ENCODE measurements at regions not wholly inside any gene's neighbourhood (a gene's known extent, or its start where the extent isn't known, plus 50 kb on each side); places are given as distances from the start of the nearest gene placed in this dataset.
A peak's percentile ranks its signal among the peaks of the same experiment; 100 is the strongest.

GRCh38 chr13:74669149-74669548 is 534.9 kb upstream of the KLF12 start:
- Mint-ChIP-seq H3K9me3 (no peaks in the 10 kb centered on the region), H3K27me3 (peaks cover 0 to 9% (median 4%) of the 10 kb centered on the region in 3 donors), H3K36me3 (no peaks in the 10 kb centered on the region), H3K27ac (no peak overlapping the region), H3K4me1 (no peaks in the 10 kb centered on the region), H3K4me3 (no peak overlapping the region)
- ATAC-seq (ENCODE audit: low read depth in 2 of 2) = no peak
- DNase-seq = no peak

DNA sequence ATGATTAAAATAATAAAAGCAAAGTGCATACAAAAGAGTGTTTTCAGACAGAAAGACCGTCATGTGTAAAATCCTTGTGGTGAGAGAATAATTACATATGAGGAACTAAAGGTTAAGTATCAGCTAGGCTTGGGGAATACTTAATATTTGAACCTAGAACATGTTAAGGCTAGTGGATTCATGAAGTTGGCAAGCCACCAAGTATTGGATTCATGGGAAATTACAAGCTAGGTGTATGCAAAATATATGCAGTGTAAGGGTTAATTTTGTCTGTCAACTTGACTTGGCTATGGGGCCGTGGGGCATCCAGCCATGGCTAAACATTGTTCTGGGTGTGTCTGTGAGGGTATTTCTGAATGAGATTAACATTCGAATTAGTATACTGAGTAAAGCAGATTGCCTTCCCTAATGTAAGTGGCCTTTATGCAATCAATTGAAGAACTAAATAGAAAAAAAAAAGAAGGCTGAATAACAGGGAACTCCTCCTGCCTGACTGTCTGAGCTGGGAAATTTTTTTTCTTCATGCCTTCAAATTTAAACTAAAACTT is 533.5 kb upstream of the KLF12 start:
- H3K9me3 Mint-ChIP-seq = peaks cover 0 to 2% (median 0%) of the 10 kb centered on the region in 7 donors
- no peak for DNase-seq
- ATAC-seq (ENCODE audit: low read depth in 2 of 2) = no peak
- H3K36me3 Mint-ChIP-seq = no peaks in the 10 kb centered on the region
- H3K4me3 Mint-ChIP-seq = no peak overlapping the region
- H3K27me3 Mint-ChIP-seq = peaks cover 0 to 9% (median 4%) of the 10 kb centered on the region in 3 donors
- no peaks in the 10 kb centered on the region for H3K4me1 Mint-ChIP-seq
- no peak overlapping the region for H3K27ac Mint-ChIP-seq

DNA sequence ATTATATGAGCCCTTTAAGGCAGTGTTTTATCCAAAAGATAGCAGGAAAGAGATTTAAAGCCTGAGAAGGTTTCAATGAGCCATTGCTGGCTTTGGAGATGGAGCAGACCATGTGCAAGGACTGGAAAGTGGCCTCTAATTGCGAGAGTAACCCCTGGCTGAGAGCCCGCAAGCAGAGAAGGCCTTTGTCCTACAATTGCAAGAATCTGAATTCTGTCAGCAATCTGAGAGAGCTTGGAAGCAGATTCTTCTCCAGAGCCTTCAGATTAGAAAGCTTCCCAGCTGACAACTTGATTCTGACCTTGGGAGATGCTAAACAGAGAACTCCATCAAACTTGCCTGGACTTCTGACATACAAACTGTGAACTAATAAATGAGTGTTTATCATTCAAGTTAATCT is 528.7 kb upstream of the KLF12 start:
- Mint-ChIP-seq H3K9me3 (peaks cover 0 to 4% (median 0%) of the 10 kb centered on the region in 7 donors), H3K36me3 (no peaks in the 10 kb centered on the region), H3K27me3 (peaks cover 0 to 9% (median 0%) of the 10 kb centered on the region in 3 donors), H3K4me1 (no peaks in the 10 kb centered on the region), H3K4me3 (no peak overlapping the region), H3K27ac (no peak overlapping the region)
- ATAC-seq (ENCODE audit: low read depth in 2 of 2) = no peak
- DNase-seq = no peak

- DNase-seq = no peak
- H3K36me3 Mint-ChIP-seq = no peaks in the 10 kb centered on the region
- H3K9me3 Mint-ChIP-seq = peaks cover 0 to 9% (median 2%) of the 10 kb centered on the region in 7 donors
- ATAC-seq (ENCODE audit: low read depth in 2 of 2) = no peak
- H3K4me3 Mint-ChIP-seq = no peak overlapping the region
- H3K27me3 Mint-ChIP-seq = peaks cover 0 to 5% (median 0%) of the 10 kb centered on the region in 3 donors
- H3K27ac Mint-ChIP-seq = no peak overlapping the region
- no peaks in the 10 kb centered on the region for H3K4me1 Mint-ChIP-seq
Observed at GRCh38 chr13:74661851-74662250, 527.6 kb upstream of the KLF12 start.

- Mint-ChIP-seq H3K4me3 (no peak overlapping the region), H3K4me1 (no peaks in the 10 kb centered on the region), H3K9me3 (peaks cover 0 to 9% (median 0%) of the 10 kb centered on the region in 7 donors), H3K36me3 (no peaks in the 10 kb centered on the region), H3K27me3 (peaks cover 0 to 4% (median under 1%) of the 10 kb centered on the region in 3 donors), H3K27ac (no peak overlapping the region)
- DNase-seq (no peak), ATAC-seq (ENCODE audit: low read depth in 2 of 2) (no peak)
Observed at GRCh38 chr13:74657765-74658164, 523.6 kb upstream of the KLF12 start.

DNA sequence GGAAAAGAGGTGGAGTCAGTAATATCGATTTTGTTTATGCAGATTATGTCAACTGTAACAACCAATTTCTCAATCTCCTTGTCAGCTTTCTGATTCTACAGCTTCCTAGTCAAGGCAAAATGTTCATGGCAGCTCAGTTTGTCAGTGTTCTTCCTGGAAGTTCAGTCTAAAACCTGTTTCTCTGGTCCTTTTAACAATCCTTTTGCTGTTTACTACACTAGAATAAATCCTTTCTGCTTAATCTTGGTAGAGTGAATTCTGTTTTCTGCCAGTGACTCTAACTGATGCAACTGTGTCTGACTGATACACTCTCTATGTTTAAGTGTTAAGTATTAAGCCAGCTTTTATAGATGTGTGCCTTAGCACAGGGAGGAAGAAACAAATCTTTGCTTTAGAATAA is 516.9 kb upstream of the KLF12 start:
- DNase-seq (no peak), ATAC-seq (ENCODE audit: low read depth in 2 of 2) (no peak)
- H3K4me3 Mint-ChIP-seq = no peak overlapping the region
- no peaks in the 10 kb centered on the region for H3K36me3 Mint-ChIP-seq
- peaks cover 0 to 2% (median 0%) of the 10 kb centered on the region in 7 donors for H3K9me3 Mint-ChIP-seq
- no peak overlapping the region for H3K27ac Mint-ChIP-seq
- H3K27me3 Mint-ChIP-seq = peaks cover 0 to 6% (median 2%) of the 10 kb centered on the region in 3 donors
- no peaks in the 10 kb centered on the region for H3K4me1 Mint-ChIP-seq

GRCh38 chr13:74647991-74648390 is 513.8 kb upstream of the KLF12 start:
- Mint-ChIP-seq H3K9me3 (peaks cover 0 to 5% (median 0%) of the 10 kb centered on the region in 7 donors), H3K4me3 (no peak overlapping the region), H3K4me1 (no peaks in the 10 kb centered on the region), H3K27ac (no peak overlapping the region), H3K27me3 (peaks cover 0 to 12% (median 0%) of the 10 kb centered on the region in 3 donors), H3K36me3 (no peaks in the 10 kb centered on the region)
- DNase-seq (no peak), ATAC-seq (ENCODE audit: low read depth in 2 of 2) (no peak)

DNA sequence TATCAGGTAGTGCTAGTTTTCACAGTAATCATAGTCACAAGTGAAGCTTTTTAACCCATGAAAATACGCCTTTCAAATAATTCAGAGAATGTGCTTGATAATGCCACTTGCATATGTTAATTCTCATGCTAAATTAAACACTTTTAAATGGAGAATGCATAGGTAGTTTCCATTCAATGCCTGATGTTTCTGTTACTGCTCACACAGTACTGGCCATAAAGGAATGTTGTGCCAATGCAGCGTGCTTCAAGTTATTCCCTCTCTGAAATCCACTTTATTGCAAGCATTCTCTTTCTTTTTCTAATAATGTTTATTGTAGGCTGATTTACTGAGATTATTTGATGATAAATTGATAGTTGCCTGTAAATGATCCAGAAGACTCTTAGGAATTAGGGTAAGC is 513.0 kb upstream of the KLF12 start:
- H3K27ac Mint-ChIP-seq = no peak overlapping the region
- no peaks in the 10 kb centered on the region for H3K4me1 Mint-ChIP-seq
- DNase-seq (no peak), ATAC-seq (ENCODE audit: low read depth in 2 of 2) (no peak)
- H3K9me3 Mint-ChIP-seq = peaks cover 0 to 5% (median 0%) of the 10 kb centered on the region in 7 donors
- H3K27me3 Mint-ChIP-seq = peaks cover 0 to 6% (median 0%) of the 10 kb centered on the region in 3 donors
- no peak overlapping the region for H3K4me3 Mint-ChIP-seq
- no peaks in the 10 kb centered on the region for H3K36me3 Mint-ChIP-seq

GRCh38 chr13:74646091-74646490 is 511.9 kb upstream of the KLF12 start:
- Mint-ChIP-seq H3K9me3 (peaks cover 0 to 5% (median 0%) of the 10 kb centered on the region in 7 donors), H3K36me3 (no peaks in the 10 kb centered on the region), H3K27ac (no peak overlapping the region), H3K4me1 (no peaks in the 10 kb centered on the region), H3K27me3 (peaks cover 0 to 6% (median 0%) of the 10 kb centered on the region in 3 donors), H3K4me3 (no peak overlapping the region)
- ATAC-seq (ENCODE audit: low read depth in 2 of 2) (no peak), DNase-seq (no peak)

DNA sequence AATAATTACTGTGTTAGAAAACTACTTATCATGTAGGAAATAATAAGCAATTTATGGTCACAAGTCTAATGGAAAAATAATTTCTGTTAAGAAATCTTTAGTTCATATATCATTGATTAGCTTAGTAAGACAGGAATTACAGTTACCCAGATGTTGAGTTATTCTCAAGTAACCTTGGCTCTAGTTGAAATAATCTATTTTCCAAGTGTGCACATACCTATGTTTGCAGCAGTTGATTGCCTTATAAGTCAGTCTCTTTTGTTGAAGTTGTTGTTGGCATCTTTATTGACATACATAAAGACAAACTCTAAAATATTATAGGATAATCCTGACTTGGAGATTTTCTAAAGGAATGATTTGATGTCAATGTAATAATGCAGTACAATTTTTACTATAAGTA is 511.4 kb upstream of the KLF12 start:
- Mint-ChIP-seq H3K27me3 (peaks cover 0 to 6% (median 0%) of the 10 kb centered on the region in 3 donors), H3K36me3 (no peaks in the 10 kb centered on the region), H3K9me3 (peaks cover 0 to 5% (median 0%) of the 10 kb centered on the region in 7 donors), H3K4me1 (no peaks in the 10 kb centered on the region), H3K4me3 (no peak overlapping the region), H3K27ac (no peak overlapping the region)
- ATAC-seq (ENCODE audit: low read depth in 2 of 2) (no peak), DNase-seq (no peak)

GRCh38 chr13:74644229-74644628 is 510.0 kb upstream of the KLF12 start:
- peaks cover 0 to 6% (median 0%) of the 10 kb centered on the region in 3 donors for H3K27me3 Mint-ChIP-seq
- no peak overlapping the region for H3K4me3 Mint-ChIP-seq
- no peaks in the 10 kb centered on the region for H3K36me3 Mint-ChIP-seq
- no peaks in the 10 kb centered on the region for H3K4me1 Mint-ChIP-seq
- ATAC-seq (ENCODE audit: low read depth in 2 of 2) = no peak
- H3K27ac Mint-ChIP-seq = peak overlapping the region in 1 of 6 donors; percentile 55
- peaks cover 0 to 5% (median 0%) of the 10 kb centered on the region in 7 donors for H3K9me3 Mint-ChIP-seq
- DNase-seq = no peak

- Mint-ChIP-seq H3K27me3 (peaks cover 0 to 6% (median 0%) of the 10 kb centered on the region in 3 donors), H3K36me3 (no peaks in the 10 kb centered on the region), H3K27ac (peak overlapping the region in 1 of 6 donors; percentile 15), H3K4me3 (no peak overlapping the region), H3K4me1 (no peaks in the 10 kb centered on the region), H3K9me3 (peaks cover 0 to 5% (median 0%) of the 10 kb centered on the region in 7 donors)
- no peak for ATAC-seq (ENCODE audit: low read depth in 2 of 2)
- DNase-seq = no peak
Observed at GRCh38 chr13:74641586-74641985, 507.4 kb upstream of the KLF12 start.

DNA sequence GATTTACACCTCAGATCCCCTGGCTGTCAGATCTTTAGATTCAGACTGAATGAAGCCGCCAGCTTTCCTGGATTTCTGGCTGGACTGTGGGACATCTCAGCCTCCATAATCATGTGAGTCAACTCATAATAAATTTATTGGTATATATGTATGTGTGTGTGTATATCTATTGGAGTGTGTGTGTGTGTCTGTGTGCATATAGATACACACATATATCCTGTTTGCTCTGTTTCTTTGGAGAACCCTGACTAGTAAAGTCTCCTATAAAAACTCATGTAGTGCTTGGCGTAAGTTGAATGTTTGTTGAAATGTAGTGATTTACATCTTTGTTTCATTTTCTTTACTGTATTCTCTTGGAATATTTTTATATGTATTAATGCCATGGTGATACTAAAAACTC is 499.5 kb upstream of the KLF12 start:
- Mint-ChIP-seq H3K4me1 (no peaks in the 10 kb centered on the region), H3K36me3 (peaks cover 0 to 4% of the 10 kb centered on the region in 2 donors), H3K27ac (no peak overlapping the region), H3K9me3 (peaks cover 0 to 10% (median 4%) of the 10 kb centered on the region in 7 donors), H3K27me3 (peaks cover 0 to 4% (median 0%) of the 10 kb centered on the region in 3 donors), H3K4me3 (no peak overlapping the region)
- DNase-seq = no peak
- ATAC-seq (ENCODE audit: low read depth in 2 of 2) = no peak

- ATAC-seq (ENCODE audit: low read depth in 2 of 2) = no peak
Observed at GRCh38 chr13:74629985-74630384, 495.8 kb upstream of the KLF12 start.

More at GRCh38 chr13:74629985-74630384, 495.8 kb upstream of the KLF12 start:
- Mint-ChIP-seq H3K4me1 (no peaks in the 10 kb centered on the region), H3K36me3 (peaks cover 0 to 9% of the 10 kb centered on the region in 2 donors), H3K27ac (no peak overlapping the region), H3K9me3 (peaks cover 2 to 14% (median 4%) of the 10 kb centered on the region in 7 donors), H3K27me3 (peaks cover 3 to 16% (median 6%) of the 10 kb centered on the region in 3 donors), H3K4me3 (no peak overlapping the region)
- DNase-seq = no peak
